ENCODE measurements at regions not wholly inside any gene's neighbourhood (a gene's known extent, or its start where the extent isn't known, plus 50 kb on each side); places are given as distances from the start of the nearest gene placed in this dataset.

DNA sequence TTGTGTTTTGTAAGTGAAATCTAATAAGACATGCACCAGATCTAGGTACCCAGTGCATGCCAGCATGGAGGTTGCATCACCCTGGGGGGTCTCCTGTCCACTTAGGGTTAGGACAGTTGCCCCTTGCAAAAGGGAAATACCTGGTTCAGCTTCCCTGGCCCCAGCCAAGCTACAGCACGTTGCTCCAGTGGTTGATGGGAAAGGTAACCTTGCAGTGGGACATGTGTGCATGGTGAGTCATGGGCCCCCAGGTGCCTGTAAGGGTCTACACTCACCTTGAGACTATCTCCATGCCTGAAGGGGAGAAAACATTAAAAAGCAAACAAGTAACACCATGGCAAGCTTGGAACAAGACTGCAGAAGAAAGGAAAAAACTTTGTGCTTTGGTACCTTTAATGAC is 143.9 kb downstream of the LSM5 start:
- TF ChIP-seq POLR2A (IDR thresholded peaks at IDR 0.05; ENCODE audit: extremely low read depth, insufficient read length): no peak
- TF ChIP-seq, protein P1, sequence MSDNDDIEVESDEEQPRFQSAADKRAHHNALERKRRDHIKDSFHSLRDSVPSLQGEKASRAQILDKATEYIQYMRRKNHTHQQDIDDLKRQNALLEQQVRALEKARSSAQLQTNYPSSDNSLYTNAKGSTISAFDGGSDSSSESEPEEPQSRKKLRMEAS (IDR thresholded peaks at IDR 0.05; ENCODE audit: low read depth, low read length): no peak
- no peak for TF ChIP-seq MYC (IDR thresholded peaks at IDR 0.05; ENCODE audit: low read depth, low read length)
- TF ChIP-seq, protein P2, sequence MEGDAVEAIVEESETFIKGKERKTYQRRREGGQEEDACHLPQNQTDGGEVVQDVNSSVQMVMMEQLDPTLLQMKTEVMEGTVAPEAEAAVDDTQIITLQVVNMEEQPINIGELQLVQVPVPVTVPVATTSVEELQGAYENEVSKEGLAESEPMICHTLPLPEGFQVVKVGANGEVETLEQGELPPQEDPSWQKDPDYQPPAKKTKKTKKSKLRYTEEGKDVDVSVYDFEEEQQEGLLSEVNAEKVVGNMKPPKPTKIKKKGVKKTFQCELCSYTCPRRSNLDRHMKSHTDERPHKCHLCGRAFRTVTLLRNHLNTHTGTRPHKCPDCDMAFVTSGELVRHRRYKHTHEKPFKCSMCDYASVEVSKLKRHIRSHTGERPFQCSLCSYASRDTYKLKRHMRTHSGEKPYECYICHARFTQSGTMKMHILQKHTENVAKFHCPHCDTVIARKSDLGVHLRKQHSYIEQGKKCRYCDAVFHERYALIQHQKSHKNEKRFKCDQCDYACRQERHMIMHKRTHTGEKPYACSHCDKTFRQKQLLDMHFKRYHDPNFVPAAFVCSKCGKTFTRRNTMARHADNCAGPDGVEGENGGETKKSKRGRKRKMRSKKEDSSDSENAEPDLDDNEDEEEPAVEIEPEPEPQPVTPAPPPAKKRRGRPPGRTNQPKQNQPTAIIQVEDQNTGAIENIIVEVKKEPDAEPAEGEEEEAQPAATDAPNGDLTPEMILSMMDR (IDR thresholded peaks at IDR 0.05; ENCODE audit: low read depth, low read length): no peak
- no peak overlapping the region for H3K4me3 ChIP-seq (ENCODE audit: low read depth, low read length)
- no peak for DNase-seq (ENCODE audit: low read depth)

- DNase-seq (ENCODE audit: low read depth): no peak
- TF ChIP-seq MYC (IDR thresholded peaks at IDR 0.05; ENCODE audit: low read depth, low read length) (no peak), POLR2A (IDR thresholded peaks at IDR 0.05; ENCODE audit: extremely low read depth, insufficient read length) (no peak)
- TF ChIP-seq, protein P1 (IDR thresholded peaks at IDR 0.05; ENCODE audit: low read depth, low read length): no peak
- TF ChIP-seq, protein P2 (IDR thresholded peaks at IDR 0.05; ENCODE audit: low read depth, low read length): no peak
- H3K4me3 ChIP-seq (ENCODE audit: low read depth, low read length): no peak overlapping the region
Observed at GRCh38 chr7:32336726-32337125, 153.5 kb downstream of the LSM5 start.

DNA sequence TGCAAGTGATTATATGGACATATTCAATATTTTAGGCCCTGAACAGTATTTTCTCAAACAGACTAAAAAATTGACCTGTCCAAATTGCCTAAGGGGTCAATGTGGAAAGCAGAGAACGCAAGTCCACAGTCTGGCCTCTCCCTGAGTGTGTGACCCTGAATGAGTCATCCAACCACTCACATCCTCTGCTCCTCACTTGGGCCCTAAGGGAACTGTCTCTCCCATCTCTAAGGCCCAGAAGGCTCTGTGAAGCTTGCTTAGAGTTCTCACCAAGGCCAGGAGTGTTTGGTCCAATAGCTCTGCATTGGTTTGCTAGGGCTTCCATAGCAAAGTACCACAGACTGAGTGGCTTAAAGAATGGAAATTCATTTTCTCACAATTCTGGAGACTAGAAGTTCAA is 155.1 kb downstream of the LSM5 start:
- DNase-seq (ENCODE audit: low read depth): peak; percentile 33
- TF ChIP-seq MYC (IDR thresholded peaks at IDR 0.05; ENCODE audit: low read depth, low read length): no peak
- TF ChIP-seq, protein P2 (IDR thresholded peaks at IDR 0.05; ENCODE audit: low read depth, low read length): no peak
- TF ChIP-seq POLR2A (IDR thresholded peaks at IDR 0.05; ENCODE audit: extremely low read depth, insufficient read length): no peak
- TF ChIP-seq, protein P1 (IDR thresholded peaks at IDR 0.05; ENCODE audit: low read depth, low read length): no peak

GRCh38 chr7:32330602-32331001 is 159.6 kb downstream of the LSM5 start:
- TF ChIP-seq, protein P2 (IDR thresholded peaks at IDR 0.05; ENCODE audit: low read depth, low read length): no peak
- TF ChIP-seq MYC (IDR thresholded peaks at IDR 0.05; ENCODE audit: low read depth, low read length): no peak
- TF ChIP-seq POLR2A (IDR thresholded peaks at IDR 0.05; ENCODE audit: extremely low read depth, insufficient read length): no peak
- TF ChIP-seq, protein P1 (IDR thresholded peaks at IDR 0.05; ENCODE audit: low read depth, low read length): no peak
- no peak for DNase-seq (ENCODE audit: low read depth)
- H3K4me3 ChIP-seq (ENCODE audit: low read depth, low read length): no peak overlapping the region

More for the DNA sequence above, 155.1 kb downstream of the LSM5 start:
- H3K4me3 ChIP-seq (ENCODE audit: low read depth, low read length): no peak overlapping the region

DNA sequence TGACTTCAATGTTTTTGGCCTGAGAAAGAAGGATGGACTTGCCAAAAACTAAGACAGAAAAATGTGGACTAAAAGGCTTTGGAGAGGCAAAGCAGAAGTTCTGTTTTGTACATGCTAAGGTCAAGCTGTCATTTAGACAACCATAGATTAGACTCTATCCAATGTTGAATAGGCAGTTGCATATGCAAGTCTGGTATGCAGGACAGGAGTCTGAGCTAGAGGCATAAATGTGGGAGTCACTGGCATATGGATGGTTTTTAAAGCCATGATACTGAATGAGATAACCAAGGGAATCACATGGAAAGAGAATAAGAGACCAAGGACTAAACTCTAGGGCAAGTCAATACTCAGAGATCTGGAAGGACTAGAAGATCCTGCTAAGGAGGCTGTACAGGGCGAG is 164.1 kb downstream of the LSM5 start:
- TF ChIP-seq, protein P2 (IDR thresholded peaks at IDR 0.05; ENCODE audit: low read depth, low read length): no peak

DNA sequence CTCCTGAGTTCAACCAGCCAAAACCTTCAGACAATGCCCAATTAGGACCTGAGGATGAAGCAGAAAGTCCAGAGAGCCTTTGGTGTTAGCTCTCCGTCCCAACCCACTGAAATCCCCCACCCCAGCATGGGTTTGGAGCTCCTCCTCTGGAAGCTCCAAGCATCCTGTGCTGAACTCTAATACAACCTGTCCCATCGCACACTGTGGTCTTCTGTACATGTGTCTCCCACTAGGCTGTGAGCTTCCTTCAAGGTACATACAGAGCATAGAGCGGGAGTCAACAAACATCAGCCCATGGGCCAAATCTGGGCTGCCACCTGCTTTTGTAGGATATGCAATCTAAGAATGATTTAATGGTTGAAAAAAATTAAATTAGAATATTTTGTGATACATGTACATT is 166.5 kb downstream of the LSM5 start:
- DNase-seq (ENCODE audit: low read depth): no peak
- TF ChIP-seq MYC (IDR thresholded peaks at IDR 0.05; ENCODE audit: low read depth, low read length) (no peak), POLR2A (IDR thresholded peaks at IDR 0.05; ENCODE audit: extremely low read depth, insufficient read length) (no peak)
- TF ChIP-seq, protein P2 (IDR thresholded peaks at IDR 0.05; ENCODE audit: low read depth, low read length): no peak
- TF ChIP-seq, protein P1 (IDR thresholded peaks at IDR 0.05; ENCODE audit: low read depth, low read length): no peak

More for the DNA sequence above, 164.1 kb downstream of the LSM5 start:
- DNase-seq (ENCODE audit: low read depth): no peak
- no peak overlapping the region for H3K4me3 ChIP-seq (ENCODE audit: low read depth, low read length)

More for the DNA sequence above, 166.5 kb downstream of the LSM5 start:
- H3K4me3 ChIP-seq (ENCODE audit: low read depth, low read length): no peak overlapping the region
